Activated CD4-positive, alpha-beta T cell treated with anti-CD3 and anti-CD28 coated beads, Interleukin-10, Interleukin-2, amounts not matched to agents 100 ng/mL and 50 ng/mL, durations not matched to agents 16 hours and 8 hours (primary cell): ENCODE measurements at regions not wholly inside any gene's neighbourhood (a gene's known extent, or its start where the extent isn't known, plus 50 kb on each side); places are given as distances from the start of the nearest gene placed in this dataset.
"Not testable (repeated sequence)": the region's sequence is repeated elsewhere in the genome, so short reads cannot be mapped to it uniquely, and the experiment has no call there.

Experiments
- DNase-seq: peaks from one replicate; pipeline ENCODE4 v3.0.0-alpha.2; 2020

- DNase-seq = no peak
These were observed 76.5 kb downstream of the ARL5B start for GRCh38 chr10:18735711-18736110.

- no peak for DNase-seq
These were observed 78.0 kb downstream of the ARL5B start for GRCh38 chr10:18737236-18737635.

DNA sequence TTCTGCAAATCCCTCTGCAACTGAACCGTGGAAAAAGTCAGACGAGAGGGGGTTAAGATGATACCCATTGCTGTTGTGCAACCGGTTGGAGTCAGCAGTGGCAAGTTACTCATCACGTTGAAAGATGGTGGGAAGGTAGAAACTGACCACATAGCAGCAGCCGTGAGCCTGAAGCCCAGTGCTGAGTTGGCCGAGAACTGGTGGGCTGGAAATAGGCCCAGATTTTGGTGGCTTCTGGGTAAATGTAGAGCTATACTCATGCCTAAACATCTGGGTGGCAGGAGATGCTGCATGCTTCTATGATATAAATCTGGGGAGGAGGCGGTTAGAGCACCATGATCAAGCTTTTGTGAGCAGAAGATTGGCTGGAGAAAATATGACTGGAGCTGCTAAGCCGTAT, 78.6 kb downstream of the ARL5B start:
- no peak for DNase-seq

DNA sequence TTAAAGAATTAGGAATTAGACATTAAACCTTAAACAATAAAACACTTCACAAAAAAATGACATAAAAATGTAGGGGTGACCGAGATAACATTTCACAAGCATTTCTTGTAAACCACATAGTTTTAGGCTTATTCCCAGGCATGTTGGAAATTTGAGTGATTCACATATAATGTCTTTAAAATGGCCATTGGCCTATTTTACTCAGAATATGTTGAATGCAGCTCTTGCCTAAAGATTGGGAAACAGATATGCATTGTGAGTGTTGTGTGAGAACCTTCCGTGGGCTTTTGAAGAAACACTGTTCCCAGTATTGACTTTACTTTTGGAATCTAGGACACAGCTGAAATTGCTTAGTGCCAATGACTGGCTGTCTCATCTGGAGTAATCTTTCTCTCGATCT, 79.6 kb downstream of the ARL5B start:
- no peak for DNase-seq

GRCh38 chr10:18743926-18744325, 84.7 kb downstream of the ARL5B start:
- no peak for DNase-seq

GRCh38 chr10:18753312-18753895, 94.2 kb downstream of the ARL5B start:
- DNase-seq = no peak

DNA sequence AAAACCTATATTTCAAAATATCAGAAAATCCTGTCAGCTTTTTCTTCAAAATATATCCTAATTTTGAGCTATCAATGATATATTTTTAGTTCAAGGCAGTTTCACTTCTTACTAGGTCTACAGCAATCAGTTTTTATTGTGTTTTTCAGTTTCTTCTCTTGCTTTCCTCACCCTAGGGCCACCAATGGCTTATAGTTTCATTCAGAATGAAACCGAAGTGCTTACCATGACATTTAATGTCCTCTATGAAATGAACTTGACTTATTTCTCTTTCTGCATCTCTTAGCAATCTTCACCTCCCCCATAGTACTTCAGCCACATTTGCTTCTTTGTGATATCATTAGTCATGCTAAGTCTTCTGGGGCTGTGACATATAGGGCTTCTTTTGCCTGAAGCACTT, 100.3 kb downstream of the ARL5B start:
- no peak for DNase-seq

DNA sequence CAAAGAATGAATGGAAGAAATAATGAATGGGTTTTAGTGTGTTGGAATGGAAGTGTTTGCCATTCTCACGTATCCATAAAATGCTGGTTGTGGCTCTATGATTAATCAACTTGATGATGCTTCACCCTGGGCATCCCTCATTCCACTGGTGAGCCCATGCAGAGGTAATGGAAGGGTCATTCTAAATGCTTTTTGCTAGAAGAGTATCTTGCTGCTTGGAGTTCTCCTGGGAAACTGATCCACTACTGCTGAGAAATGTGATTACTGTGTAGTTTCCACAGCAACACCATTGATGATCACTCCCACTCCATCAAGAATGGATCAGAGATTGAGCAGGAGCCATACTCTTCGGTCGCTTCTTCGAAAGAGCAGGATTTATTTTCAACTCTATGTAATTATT, 101.6 kb downstream of the ARL5B start:
- no peak for DNase-seq

- DNase-seq = no peak
These were observed 108.8 kb downstream of the ARL5B start for GRCh38 chr10:18767981-18768380.

GRCh38 chr10:18773180-18773579, 113.9 kb downstream of the ARL5B start:
- no peak for DNase-seq

GRCh38 chr10:18777258-18777657, 118.0 kb downstream of the ARL5B start:
- no peak for DNase-seq

DNA sequence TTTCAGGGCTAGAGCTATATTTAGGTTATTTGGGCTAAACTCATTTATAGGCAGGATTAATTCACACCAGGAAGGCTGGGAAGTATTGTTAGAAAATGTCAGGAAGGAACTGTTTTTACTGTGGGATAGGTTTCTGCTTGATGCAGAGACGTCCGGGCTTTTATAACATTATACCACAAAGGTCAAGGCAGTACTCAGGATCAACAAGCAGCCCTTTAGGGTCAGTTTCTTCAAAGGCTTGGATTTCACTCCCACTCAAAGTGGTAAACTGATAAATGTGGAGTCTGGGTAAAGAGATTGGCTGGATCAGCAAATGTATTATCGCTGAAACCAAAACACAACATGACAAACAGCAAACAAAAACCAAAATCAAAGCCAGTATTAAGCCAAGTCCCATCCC, 127.2 kb downstream of the ARL5B start:
- no peak for DNase-seq

- DNase-seq = no peak
These were observed 134.7 kb downstream of the ARL5B start for GRCh38 chr10:18793951-18794350.

DNA sequence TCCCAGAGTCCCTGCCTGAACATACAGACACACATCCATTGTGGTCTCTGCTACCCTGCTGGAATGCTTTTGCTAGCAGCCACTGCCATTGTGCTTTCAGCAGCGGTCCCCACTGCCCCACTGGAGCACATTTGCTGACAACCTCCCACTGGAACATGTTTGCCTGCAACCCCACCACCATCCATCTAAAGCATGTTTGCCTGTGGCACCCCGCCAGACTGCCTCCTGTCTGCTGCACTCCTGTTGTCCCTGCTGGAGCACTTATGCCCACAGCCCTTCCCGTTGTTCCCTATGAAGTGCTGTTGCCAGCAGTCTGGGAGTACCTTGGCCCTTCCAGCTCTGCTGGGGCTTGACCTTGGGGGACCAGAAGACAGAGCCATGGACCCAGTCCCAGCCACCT, 136.3 kb downstream of the ARL5B start:
- no peak for DNase-seq

DNA sequence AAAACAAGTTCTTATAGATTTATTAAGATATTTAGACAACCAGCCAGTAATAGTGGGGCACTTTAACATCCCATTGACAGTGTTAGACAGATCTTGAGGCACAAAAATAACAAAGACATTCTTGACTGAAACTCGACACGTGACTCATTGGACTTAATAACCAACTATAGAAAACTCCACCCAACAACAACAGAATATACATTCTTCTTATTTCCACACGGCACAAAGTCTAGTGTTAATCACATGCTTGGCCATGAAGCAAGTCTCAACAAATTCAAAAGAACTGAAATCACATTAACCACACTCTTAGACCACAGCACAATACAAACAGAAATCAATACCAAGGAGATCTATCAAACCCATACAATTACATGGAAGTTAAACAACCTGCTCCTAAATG, 138.1 kb downstream of the ARL5B start:
- no peak for DNase-seq

DNA sequence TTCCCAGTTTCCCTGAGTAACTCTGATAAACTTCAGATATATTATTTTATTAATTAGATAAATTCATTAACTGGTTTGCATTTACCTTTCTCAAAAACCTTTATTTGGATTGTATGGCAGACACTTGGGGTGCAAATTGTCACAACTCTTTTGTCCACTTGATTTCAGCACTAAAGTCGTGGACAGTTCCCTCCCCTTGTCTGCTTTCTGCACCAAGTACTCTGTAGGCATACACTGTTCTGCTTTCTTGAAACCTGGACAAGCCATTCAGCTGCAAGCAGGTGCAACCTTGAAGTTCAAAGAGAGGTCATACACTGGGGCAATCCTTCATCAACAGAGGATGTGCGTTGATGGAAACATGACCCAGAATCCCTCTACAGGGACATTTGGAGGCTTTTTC, 162.9 kb downstream of the ARL5B start:
- DNase-seq = peak; percentile 0

DNA sequence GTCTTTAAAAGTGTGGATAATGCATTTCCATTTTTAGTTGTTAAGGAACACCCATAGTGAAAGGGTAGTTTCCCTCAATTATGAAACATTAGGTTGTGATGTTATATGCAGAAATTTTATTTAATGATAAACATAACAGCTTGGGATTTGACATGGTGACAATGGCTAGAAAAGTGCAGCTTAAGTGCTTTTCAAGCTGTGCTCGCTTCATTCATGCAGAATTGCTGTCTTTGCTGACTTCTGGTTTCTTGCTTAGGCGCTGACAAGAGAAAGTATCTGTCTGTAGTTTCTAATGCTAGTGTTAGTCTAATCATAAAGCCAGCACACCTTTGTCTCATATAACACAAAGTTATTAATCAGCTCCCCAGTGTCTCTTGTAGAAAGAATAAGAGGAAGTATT, 170.0 kb downstream of the ARL5B start:
- DNase-seq = no peak

GRCh38 chr10:18830277-18830676, 171.0 kb downstream of the ARL5B start:
- no peak for DNase-seq

DNA sequence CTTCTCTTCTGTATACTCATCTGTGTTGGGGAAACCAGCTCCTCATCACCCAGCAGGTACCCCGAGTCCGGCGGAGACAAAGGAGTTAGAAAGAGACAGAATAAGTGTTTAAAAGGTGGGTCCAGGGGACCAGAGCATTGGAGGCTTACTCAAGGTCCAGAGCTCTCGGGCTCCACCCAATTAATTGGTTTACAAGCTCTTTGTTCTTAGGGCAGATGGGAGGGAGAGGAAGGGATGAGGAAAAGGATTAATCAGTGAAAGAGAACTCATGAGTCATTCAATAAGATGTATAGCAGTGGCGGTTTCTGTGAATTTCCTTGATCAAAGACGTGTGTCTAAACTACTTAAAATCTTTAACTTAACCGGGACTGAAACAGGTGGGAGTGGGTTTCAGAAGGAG, 192.0 kb upstream of the MALRD1 start:
- not testable (repeated sequence) for DNase-seq

DNA sequence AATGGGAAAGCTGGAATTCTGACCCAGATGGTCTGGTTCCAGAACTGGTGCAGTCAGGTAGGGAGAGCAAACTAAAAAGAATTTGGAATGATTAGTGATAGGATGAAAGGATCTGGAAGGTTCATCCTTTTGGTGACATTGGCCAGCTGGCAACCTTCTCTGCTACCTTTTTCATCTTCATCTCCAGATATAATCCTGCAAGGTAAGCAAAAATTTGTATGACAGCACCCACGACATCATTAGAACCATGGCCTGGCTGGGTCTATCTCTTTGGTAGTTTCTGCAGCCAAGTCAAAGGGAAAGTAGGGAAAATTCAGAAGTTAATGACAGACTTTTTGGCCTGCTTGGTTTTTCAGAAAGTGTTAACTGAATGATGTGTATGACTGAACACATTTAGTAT, 188.9 kb upstream of the MALRD1 start:
- DNase-seq = no peak

DNA sequence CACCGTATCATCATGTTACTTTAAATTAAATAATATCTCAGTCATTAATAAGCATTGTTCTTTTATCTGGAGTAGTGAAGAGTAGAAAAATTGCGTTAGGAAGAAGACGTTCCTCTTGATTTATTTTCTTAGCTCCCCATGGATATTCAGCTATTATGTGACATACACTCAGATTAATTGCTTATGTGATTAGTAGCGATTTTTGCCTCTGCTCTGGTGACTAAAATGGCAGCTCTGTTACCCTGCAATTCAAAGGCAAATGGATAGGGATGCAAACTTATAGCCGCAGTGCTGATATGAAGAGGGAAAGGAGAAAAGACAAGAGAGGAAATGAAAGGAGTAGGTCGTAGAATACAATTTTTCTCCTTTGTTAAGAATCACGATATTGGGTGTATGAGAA, 188.4 kb upstream of the MALRD1 start:
- DNase-seq = no peak

- DNase-seq = no peak
These were observed 187.9 kb upstream of the MALRD1 start for GRCh38 chr10:18860631-18861240.

GRCh38 chr10:18861382-18861781, 187.2 kb upstream of the MALRD1 start:
- DNase-seq = no peak

DNA sequence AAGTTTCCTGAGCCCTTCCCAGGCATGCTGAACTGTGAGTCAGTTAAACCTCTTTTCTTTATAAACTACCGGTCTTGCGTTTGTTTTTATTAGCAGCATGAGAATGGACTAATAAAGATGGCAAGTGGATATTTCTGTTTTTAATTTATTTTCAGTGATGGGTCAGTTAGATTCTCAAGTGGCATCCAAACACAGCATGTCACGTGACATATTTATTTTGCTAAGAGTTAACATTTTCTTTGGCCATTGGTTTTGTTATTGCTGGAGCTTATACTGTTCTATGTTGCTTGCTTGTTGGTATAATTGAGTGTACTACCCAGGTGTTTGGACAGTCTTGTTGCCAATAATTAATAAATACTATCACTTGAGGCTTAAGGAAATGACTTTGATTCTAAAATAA, 181.7 kb upstream of the MALRD1 start:
- DNase-seq = no peak

GRCh38 chr10:18868919-18869318, 179.7 kb upstream of the MALRD1 start:
- DNase-seq = no peak
